Fibroblast of villous mesenchyme (primary cell): ENCODE measurements at regions not wholly inside any gene's neighbourhood (a gene's known extent, or its start where the extent isn't known, plus 50 kb on each side); places are given as distances from the start of the nearest gene placed in this dataset.

Experiments
- DNase-seq: peaks from one replicate; pipeline ENCODE4 v3.0.0-alpha.2; 2010; ENCODE audit warnings: low read depth
- H3K4me3 ChIP-seq: 2 replicates; pipeline ENCODE4 v1.5.1; 2011; ENCODE audit warnings: low read depth, mild to moderate bottlenecking, low read length
- TF ChIP-seq, protein P1 (sequence below): IDR thresholded peaks from 2 replicates; pipeline ENCODE4 v1.5.1; 2012; ENCODE audit warnings: low read depth, mild to moderate bottlenecking, low read length; ENCODE audit not compliant: insufficient read depth

DNA sequence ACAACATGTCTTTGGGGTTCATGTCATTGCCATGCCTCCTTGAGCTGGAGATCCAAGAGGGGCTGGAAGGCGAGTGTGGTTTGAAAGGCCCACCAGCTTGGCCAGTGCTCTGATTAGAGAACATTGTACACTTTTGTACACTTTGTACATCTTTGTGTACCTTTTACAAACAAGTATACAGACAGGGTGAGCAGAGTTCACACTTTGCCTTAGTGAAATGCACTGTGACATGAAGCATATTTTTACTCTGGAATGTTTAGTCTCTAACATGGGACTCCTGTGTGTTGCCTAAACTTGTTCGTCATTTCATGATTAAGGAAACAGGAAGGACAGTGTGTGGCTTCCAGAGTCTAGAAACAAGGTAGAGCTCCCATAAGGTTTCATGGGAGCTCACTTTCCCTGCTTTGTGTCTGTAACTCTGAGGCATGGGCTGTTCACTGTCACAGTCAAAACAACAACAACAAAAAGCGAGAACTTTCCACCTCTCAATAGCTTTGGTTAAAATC is 225.8 kb upstream of the SOX4 start:
- no peak overlapping the region for H3K4me3 ChIP-seq

DNA sequence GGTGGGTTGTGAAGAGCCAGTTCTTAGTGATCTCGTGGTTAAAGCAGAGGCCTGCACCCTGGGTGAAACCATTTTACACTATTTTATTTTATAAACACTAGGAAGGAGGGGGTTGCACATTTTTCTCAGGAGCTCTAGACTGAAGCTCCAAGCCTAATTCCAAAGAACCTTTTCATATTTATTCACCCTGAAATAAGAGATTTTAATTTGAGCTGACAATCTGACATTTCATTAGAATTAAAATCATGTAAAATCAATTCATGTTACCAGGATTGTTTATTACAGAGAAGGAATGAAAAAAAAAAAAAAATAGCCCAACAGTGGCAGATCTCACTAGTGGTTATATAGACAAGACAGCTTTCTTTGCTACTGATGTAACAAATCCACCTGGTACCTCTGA is 222.5 kb upstream of the SOX4 start:
- H3K4me3 ChIP-seq = no peak overlapping the region
- TF ChIP-seq, protein P1, sequence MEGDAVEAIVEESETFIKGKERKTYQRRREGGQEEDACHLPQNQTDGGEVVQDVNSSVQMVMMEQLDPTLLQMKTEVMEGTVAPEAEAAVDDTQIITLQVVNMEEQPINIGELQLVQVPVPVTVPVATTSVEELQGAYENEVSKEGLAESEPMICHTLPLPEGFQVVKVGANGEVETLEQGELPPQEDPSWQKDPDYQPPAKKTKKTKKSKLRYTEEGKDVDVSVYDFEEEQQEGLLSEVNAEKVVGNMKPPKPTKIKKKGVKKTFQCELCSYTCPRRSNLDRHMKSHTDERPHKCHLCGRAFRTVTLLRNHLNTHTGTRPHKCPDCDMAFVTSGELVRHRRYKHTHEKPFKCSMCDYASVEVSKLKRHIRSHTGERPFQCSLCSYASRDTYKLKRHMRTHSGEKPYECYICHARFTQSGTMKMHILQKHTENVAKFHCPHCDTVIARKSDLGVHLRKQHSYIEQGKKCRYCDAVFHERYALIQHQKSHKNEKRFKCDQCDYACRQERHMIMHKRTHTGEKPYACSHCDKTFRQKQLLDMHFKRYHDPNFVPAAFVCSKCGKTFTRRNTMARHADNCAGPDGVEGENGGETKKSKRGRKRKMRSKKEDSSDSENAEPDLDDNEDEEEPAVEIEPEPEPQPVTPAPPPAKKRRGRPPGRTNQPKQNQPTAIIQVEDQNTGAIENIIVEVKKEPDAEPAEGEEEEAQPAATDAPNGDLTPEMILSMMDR = no peak
- no peak for DNase-seq

More for the DNA sequence above, 225.8 kb upstream of the SOX4 start:
- peak; percentile 41 for DNase-seq
- TF ChIP-seq, protein P1 = no peak

DNA sequence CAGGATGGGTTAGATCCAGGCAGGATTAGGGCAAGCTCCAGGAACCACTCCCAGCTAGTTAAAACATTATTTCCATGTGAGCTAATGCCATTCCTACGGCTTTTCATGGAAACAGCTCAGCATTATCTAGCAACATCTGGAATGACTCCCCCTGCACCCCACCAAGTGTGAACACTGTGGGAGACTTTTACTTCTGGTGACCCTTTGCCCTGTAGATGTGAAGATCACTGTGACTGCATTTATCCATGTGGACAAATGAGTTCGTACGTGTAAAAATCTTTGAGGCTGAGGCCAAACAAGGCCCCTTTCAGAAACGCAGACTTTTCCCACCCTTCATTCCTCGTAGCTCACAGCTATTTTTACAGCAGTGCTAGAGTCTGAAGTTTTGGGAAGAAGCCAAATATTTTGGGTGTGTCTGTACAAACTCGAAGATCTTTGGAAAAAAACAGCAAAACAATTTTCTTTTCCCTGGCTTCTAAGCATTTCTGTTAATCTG is 221.8 kb upstream of the SOX4 start:
- no peak overlapping the region for H3K4me3 ChIP-seq
- TF ChIP-seq, protein P1 = no peak
- peak; percentile 80 for DNase-seq

DNA sequence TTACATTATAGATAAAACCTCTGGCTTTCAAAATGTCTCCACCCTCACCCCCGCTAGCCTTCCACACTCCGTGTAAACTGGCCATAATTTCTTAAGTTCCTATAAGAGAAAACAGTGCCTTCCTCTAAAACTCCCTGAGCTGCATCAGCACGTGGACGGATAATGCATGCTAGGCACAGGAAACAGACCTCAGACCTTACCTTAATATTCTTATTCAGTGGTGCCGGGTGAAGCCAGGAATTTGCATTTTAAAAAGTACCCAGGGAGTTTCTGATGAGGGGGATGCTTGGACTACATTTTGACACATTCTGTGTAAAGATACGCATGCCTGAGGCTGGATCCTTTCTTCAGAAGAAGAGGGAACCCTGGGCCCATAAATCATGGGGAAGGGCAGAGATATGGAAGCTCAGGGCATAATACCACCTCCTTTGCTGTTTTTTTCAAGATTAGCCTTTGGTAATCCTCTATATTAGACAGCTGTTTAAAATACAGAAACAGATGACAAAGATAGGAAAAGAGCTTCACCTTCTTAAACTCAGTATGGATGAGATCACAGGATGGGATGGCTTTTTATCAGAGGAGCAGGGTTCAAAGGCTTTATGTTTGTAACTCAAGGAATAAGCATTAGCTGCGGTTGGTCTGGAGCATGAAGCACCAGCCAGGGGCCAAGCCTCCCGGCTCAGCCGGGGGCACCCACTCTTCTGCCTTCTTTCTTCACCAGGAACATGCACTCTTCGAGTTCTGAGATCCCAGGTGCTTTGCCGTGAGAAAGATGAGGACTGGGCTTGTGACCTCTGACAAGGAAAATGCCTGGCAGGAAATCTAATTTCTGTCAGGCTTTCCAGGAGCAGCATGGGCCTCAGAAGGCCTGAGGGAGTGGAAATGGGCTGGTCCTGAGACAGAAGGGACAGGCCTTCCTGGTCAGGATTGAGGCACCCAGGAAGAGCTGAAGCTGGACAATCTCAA is 218.1 kb upstream of the SOX4 start:
- TF ChIP-seq, protein P1 = no peak
- DNase-seq = peak; percentile 47
- H3K4me3 ChIP-seq = no peak overlapping the region

DNA sequence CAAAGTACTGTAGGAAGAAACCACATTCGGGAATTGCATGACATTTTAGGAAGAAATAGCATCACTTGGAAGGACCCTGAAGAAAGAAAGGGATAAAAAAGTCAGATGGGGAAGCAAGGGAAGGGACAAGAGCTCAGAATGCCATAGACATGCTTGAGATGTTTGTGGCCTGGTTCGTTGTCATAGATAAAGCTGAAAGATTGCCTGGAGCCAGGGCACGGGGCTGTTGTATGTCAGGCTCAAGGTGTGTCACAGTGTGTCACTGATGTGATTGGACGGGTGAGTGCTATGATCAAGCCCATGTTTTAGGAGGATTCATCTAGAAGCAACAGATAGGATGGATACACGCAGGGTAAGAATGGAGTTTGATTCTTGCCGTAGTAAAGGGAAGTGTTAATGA is 216.2 kb upstream of the SOX4 start:
- TF ChIP-seq, protein P1 = no peak
- no peak overlapping the region for H3K4me3 ChIP-seq
- no peak for DNase-seq

DNA sequence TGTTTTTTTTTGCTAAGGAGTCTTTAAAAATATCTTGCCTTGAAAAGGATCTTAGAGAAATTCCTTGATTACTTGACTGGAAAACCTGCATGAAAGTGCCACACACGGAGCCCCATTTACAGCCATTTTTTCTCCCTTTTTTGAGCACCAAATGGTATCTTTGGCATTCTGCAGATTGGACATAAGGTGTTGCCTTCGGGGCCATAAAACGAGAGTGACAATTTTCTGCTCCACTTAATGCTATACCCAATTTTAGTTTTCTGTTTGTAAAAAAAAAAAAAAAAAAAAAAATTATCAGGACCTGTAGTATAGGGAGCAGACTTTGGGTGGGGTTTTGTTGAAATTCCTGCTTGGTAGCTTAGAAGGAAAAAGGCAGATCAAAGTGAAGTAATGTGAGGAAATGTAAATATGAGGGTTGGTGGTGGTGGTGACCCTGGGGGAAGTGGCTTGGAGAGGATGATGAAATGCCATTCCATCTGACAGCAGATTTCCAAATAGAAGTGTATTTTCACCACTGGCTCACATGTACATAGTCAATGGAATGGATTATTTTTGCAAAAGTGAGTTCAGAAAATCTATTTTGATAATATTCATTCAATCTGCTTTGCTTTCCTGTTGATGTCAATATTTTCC is 212.1 kb upstream of the SOX4 start:
- TF ChIP-seq, protein P1 = no peak

More for the DNA sequence above, 212.1 kb upstream of the SOX4 start:
- peak; percentile 42 for DNase-seq
- H3K4me3 ChIP-seq = no peak overlapping the region
